Transverse colon (tissue), 3 donors: ENCODE measurements at regions not wholly inside any gene's neighbourhood (a gene's known extent, or its start where the extent isn't known, plus 50 kb on each side); places are given as distances from the start of the nearest gene placed in this dataset.

Experiments used
- POLR2A ChIP-seq: fragments of 450-650 bp; IDR thresholded peaks from one replicate; pipeline ENCODE4 v1.6.1; 2016; ENCODE audit warnings: antibody characterized with exemption, mild to moderate bottlenecking, moderate library complexity
- TF ChIP-seq, protein P1 (sequence below), 5 experiments: fragments of 200-600 bp in 3 of 5; fragments of 450-650 bp in 2 of 5; sonication (generic) in 3 of 5; IDR thresholded peaks; 1 replicate in 2 of 5; 2 replicates in 3 of 5; pipeline ENCODE4 v1.5.1; 2016 to 2017; ENCODE audit warnings: antibody characterized with exemption in 5 of 5, inconsistent platforms in 3 of 5, mild to moderate bottlenecking in 2 of 5, moderate library complexity in 1 of 5

DNA sequence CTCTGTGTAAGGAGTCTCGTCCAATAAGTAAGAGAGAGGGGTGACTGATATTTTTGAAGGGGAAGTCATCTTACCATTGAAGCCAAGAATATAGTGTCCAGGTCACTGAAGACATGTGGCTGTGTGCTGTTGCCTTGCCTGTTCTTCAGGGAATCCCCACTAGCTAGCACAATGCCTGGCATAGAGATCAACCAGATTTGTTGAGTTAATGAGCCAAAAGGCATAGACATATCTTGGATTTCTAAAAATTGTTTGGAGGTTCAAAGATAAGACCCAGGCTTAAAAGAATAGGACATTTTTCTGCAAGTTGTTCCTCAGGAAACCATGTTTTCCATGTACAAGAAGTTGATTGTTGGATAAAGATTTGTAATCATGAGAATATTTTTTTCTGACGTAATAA, 119.3 kb upstream of the DKK2 start:
- TF ChIP-seq, protein P1, sequence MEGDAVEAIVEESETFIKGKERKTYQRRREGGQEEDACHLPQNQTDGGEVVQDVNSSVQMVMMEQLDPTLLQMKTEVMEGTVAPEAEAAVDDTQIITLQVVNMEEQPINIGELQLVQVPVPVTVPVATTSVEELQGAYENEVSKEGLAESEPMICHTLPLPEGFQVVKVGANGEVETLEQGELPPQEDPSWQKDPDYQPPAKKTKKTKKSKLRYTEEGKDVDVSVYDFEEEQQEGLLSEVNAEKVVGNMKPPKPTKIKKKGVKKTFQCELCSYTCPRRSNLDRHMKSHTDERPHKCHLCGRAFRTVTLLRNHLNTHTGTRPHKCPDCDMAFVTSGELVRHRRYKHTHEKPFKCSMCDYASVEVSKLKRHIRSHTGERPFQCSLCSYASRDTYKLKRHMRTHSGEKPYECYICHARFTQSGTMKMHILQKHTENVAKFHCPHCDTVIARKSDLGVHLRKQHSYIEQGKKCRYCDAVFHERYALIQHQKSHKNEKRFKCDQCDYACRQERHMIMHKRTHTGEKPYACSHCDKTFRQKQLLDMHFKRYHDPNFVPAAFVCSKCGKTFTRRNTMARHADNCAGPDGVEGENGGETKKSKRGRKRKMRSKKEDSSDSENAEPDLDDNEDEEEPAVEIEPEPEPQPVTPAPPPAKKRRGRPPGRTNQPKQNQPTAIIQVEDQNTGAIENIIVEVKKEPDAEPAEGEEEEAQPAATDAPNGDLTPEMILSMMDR (IDR thresholded peaks at IDR 0.05) = no peak
- no peak for TF ChIP-seq POLR2A
